SK-N-SH treated with all-trans-retinoic acid at 6 μM for 48 hours (cell line): ENCODE measurements at regions not wholly inside any gene's neighbourhood (a gene's known extent, or its start where the extent isn't known, plus 50 kb on each side); places are given as distances from the start of the nearest gene placed in this dataset.

Source experiments
- ATAC-seq: fragments of 200-7000 bp; cut with Tn5 transposase; 3 replicates; pipeline ENCODE4 v1.9.1; 2020; ENCODE audit warnings: mild to moderate bottlenecking, moderate library complexity
- ARNTL ChIP-seq: fragments of 450-650 bp; formaldehyde crosslinking; IDR thresholded peaks from 2 replicates; pipeline ENCODE4 v1.5.0; 2020; ENCODE audit warnings: low read depth, mild to moderate bottlenecking, moderate library complexity, borderline replicate concordance
- BACH2 ChIP-seq: fragments of 250-450 bp; sonication (Bioruptor Pico); IDR thresholded peaks from 2 replicates; pipeline ENCODE4 v1.9.0; 2021; ENCODE audit warnings: mild to moderate bottlenecking, borderline replicate concordance
- CREB5 ChIP-seq: fragments of 250-450 bp; sonication (Bioruptor Pico); IDR thresholded peaks from 2 replicates; pipeline ENCODE4 v1.5.1; 2020; ENCODE audit warnings: low read depth, mild to moderate bottlenecking, moderate library complexity
- CSDC2 ChIP-seq: fragments of 250-450 bp; sonication (Bioruptor Pico); IDR thresholded peaks from 2 replicates; pipeline ENCODE4 v1.5.0; 2020; ENCODE audit warnings: mild to moderate bottlenecking, moderate library complexity
- GLIS3 ChIP-seq: fragments of 250-450 bp; sonication (Bioruptor Pico); IDR thresholded peaks from 2 replicates; pipeline ENCODE4 v1.5.0; 2020; ENCODE audit warnings: mild to moderate bottlenecking, moderate library complexity
- ISL1 ChIP-seq: fragments of 250-450 bp; sonication (Bioruptor Pico); IDR thresholded peaks from 2 replicates; pipeline ENCODE4 v2.1.2; 2022; ENCODE audit warnings: mild to moderate bottlenecking, moderate library complexity
- OSR1 ChIP-seq: fragments of 250-450 bp; sonication (Bioruptor Pico); IDR thresholded peaks from 2 replicates; pipeline ENCODE4 v1.8.0; 2022; ENCODE audit warnings: moderate library complexity, mild to moderate bottlenecking, inconsistent platforms
- PATZ1 ChIP-seq: fragments of 250-450 bp; sonication (Bioruptor Pico); IDR thresholded peaks from 2 replicates; pipeline ENCODE4 v1.8.0; 2020; ENCODE audit warnings: mild to moderate bottlenecking, moderate library complexity, borderline replicate concordance
- POU6F1 ChIP-seq: fragments of 250-450 bp; sonication (Bioruptor Pico); IDR thresholded peaks from 2 replicates; pipeline ENCODE4 v1.8.0; 2021; ENCODE audit warnings: low read depth, mild to moderate bottlenecking, moderate library complexity, borderline replicate concordance
- PPARA ChIP-seq: fragments of 250-450 bp; sonication (Bioruptor Pico); IDR thresholded peaks from 2 replicates; pipeline ENCODE4 v1.5.0; 2020; ENCODE audit warnings: mild to moderate bottlenecking, borderline replicate concordance
- RARB ChIP-seq: fragments of 250-450 bp; sonication (Bioruptor Pico); IDR thresholded peaks from 2 replicates; pipeline ENCODE4 v1.8.0; 2021; ENCODE audit warnings: mild to moderate bottlenecking, moderate library complexity
- SNAI2 ChIP-seq: fragments of 250-450 bp; sonication (Bioruptor Pico); IDR thresholded peaks from 2 replicates; pipeline ENCODE4 v1.5.0; 2020; ENCODE audit warnings: mild to moderate bottlenecking, moderate library complexity
- TCF4 ChIP-seq: fragments of 250-450 bp; sonication (Bioruptor Pico); IDR thresholded peaks from 2 replicates; pipeline ENCODE4 v1.8.0; 2021; ENCODE audit warnings: mild to moderate bottlenecking, moderate library complexity, borderline replicate concordance
- TSHZ2 ChIP-seq: fragments of 250-450 bp; sonication (Bioruptor Pico); IDR thresholded peaks from 2 replicates; pipeline ENCODE4 v1.5.0; 2020; ENCODE audit warnings: mild to moderate bottlenecking, moderate library complexity
- ZC3H10 ChIP-seq: fragments of 250-450 bp; sonication (Bioruptor Pico); IDR thresholded peaks from 2 replicates; pipeline ENCODE4 v1.5.1; 2021; ENCODE audit warnings: mild to moderate bottlenecking, moderate library complexity
- ZFP3 ChIP-seq: fragments of 250-450 bp; sonication (Bioruptor Pico); IDR thresholded peaks from 2 replicates; pipeline ENCODE4 v1.5.0; 2020; ENCODE audit warnings: mild to moderate bottlenecking, moderate library complexity
- ZNF565 ChIP-seq: fragments of 450-650 bp; formaldehyde crosslinking; conservative IDR thresholded peaks from 2 replicates; pipeline ENCODE4 v1.5.0; 2020; ENCODE audit warnings: low read depth, mild to moderate bottlenecking, moderate library complexity
- ZNF8 ChIP-seq: fragments of 450-650 bp; formaldehyde crosslinking; IDR thresholded peaks from 2 replicates; pipeline ENCODE4 v1.5.0; 2020; ENCODE audit warnings: mild to moderate bottlenecking, moderate library complexity

- no peak for ATAC-seq
- TF ChIP-seq RARB = no peak
- TF ChIP-seq, all 23 proteins: peak for 0
Observed at GRCh38 chr2:80869858-80870438, 565.4 kb upstream of the LRRTM1 start.

- TF ChIP-seq ZC3H10 (CRISPR knock-in tag) (no peak), OSR1 (CRISPR knock-in tag) (no peak), BACH2 (no peak), SNAI2 (no peak), PPARA (CRISPR knock-in tag) (no peak), ARNTL (no peak)
Observed at GRCh38 chr2:80863147-80863714, 558.7 kb upstream of the LRRTM1 start.

GRCh38 chr2:80858965-80859364 lies 554.4 kb upstream of the LRRTM1 start:
- ATAC-seq = no peak
- TF ChIP-seq CREB5 (CRISPR knock-in tag) (no peak), TSHZ2 (CRISPR knock-in tag) (no peak), GLIS3 (no peak), ZNF565 (CRISPR knock-in tag) (no peak), BACH2 (no peak), PATZ1 (no peak), ARNTL (no peak), ZNF8 (CRISPR knock-in tag) (no peak), TCF4 (CRISPR knock-in tag) (no peak), PPARA (CRISPR knock-in tag) (no peak), CSDC2 (no peak), ZC3H10 (CRISPR knock-in tag) (no peak), ISL1 (CRISPR knock-in tag) (no peak), SNAI2 (no peak), OSR1 (CRISPR knock-in tag) (no peak)

More at GRCh38 chr2:80863147-80863714, 558.7 kb upstream of the LRRTM1 start:
- ATAC-seq = no peak

GRCh38 chr2:80856227-80856626 lies 551.7 kb upstream of the LRRTM1 start:
- no peak for TF ChIP-seq ZFP3 (CRISPR knock-in tag)
- no peak for TF ChIP-seq POU6F1 (CRISPR knock-in tag)
- TF ChIP-seq SNAI2 = no peak
- TF ChIP-seq ISL1 (CRISPR knock-in tag) = no peak
- TF ChIP-seq BACH2 = no peak
- no peak for ATAC-seq

GRCh38 chr2:80854831-80855230 lies 550.3 kb upstream of the LRRTM1 start:
- ATAC-seq = no peak
- TF ChIP-seq ZNF8 (CRISPR knock-in tag) (no peak), PATZ1 (no peak), SNAI2 (no peak), ISL1 (CRISPR knock-in tag) (no peak)
- TF ChIP-seq, all 23 proteins: peak for 0
